GM19397 (cell line): ENCODE measurements at regions not wholly inside any gene's neighbourhood (a gene's known extent, or its start where the extent isn't known, plus 50 kb on each side); places are given as distances from the start of the nearest gene placed in this dataset.

ENCODE experiments used
- ATAC-seq: cut with Tn5 transposase; IDR thresholded peaks from one replicate; pipeline ENCODE4 v1.9.1; 2021; ENCODE audit warnings: mild to moderate bottlenecking, moderate library complexity; ENCODE audit not compliant: unreplicated experiment

- no peak for ATAC-seq
Observed at GRCh38 chr10:78756604-78757343, 312.0 kb upstream of the ZMIZ1 start.

DNA sequence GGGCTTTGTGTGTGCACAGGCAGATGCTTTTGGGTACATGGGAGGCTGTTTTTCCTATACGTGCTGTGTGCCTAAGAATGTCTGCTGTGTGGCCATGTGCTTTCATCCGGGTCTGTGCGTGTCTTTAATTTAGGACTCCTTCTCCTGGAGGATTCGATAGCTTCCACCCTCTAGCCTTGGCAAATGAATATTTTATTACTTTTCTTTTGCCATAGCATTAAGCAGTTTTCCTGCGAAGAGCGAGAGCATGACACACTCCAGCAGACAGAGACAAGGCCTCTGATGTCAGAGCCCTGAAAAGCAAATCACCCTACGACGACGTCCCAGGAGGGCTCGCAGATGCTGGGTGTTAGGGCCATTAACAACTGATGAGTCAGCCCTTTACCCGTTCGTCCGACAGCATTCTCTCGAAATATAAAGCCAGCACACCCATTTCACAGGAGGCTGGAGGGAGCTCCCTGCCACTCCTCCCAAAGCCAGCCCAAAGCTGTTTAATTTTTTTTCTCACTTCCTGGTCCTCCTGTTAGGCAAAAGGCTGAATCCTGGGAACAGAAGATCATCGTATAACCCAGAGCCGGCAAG is 311.3 kb upstream of the ZMIZ1 start:
- no peak for ATAC-seq

- no peak for ATAC-seq
Observed at GRCh38 chr10:78758176-78758575, 310.6 kb upstream of the ZMIZ1 start.

DNA sequence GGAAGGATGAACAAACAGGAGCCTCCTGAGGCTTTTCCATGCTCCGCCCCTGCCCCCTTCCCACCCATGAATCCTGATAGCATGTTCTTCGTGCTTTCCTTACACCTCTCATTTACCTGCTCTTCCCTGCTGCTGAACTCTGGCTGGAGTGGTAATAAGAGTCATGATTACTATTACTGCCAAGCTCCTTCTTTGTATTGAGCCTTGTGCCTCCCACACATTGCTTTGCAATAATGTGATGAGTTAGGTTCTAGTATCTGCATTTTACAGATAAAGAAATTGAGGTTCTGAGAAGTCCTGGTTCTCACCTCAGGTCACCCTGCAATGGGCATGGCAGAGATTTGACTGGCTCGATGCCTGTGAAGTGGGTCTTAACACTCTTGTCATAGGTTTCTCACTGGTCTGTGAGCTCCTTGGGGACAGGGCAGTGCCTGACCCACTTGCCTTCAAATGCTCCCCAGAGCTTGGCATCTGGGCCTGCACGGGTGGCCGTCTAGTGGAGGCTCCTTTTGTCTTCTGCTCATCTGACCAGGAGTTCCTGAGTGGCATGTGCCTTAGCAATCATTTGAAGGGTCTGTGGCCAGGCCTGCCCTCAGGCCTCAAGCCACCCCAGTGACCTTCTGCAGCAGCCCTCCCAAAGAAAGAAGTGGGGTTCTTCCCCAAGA is 309.2 kb upstream of the ZMIZ1 start:
- no peak for ATAC-seq

DNA sequence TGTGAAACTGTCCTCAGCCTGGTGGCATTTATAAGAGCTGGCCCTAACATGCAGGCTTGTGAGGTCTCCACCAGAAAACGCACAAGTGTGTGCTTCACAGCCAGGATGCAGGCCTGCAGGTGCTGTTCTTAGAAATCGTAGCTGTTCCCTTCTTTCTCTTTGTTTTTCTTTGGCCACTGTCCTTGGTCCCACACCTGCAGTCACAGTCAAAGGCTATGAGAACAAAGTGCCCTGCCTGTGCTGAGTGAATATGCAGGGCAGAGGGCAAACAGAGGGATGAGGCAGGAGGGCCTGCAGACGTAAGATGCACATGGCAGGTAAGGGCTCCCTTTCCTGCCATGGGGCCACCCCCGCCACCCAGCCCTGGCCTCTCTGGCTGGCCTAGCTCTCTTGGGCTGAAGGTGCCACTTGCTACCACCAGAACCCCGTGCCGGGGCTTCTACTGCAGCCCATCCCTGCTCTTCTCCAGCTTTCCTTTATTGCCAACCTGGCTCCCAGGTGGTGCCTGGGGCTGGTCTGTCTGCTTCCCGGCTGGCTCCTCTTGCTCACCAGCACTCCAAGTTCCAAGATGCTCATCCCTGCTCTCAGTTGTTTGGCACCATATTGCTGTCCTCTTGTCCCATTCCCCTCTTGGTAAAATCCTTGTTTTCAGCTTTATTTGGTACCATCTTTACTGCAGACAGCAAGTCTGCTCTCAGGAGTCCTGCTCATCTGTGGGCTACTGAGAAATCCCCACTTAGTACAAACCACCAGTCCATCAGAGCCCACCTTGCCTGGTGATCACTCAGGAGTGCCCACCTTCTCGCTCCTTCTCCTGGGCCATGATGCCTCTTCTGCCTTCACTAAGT is 308.1 kb upstream of the ZMIZ1 start:
- no peak for ATAC-seq

DNA sequence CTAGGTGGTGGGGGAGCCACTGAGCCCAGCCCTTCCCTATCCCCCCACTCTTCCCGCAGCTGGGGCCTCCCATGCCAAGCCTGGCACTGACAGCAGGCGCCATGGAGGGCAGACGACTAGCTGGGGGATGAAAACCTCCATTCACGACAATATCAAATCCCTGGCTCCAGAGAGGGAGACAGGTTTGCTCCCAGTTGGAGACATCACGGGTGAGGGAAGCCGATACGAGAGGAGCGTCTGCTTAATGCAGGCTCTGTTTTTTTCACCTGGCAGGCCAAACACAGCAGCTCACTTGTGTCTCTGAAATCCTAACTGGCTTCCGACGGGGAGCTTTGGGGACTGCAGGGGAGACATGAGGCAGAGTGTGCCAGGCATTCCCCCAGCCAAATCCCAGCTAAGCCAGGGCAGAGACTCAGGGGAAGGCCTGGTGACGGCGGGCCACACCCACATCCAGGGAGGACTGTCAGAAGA is 307.4 kb upstream of the ZMIZ1 start:
- no peak for ATAC-seq

DNA sequence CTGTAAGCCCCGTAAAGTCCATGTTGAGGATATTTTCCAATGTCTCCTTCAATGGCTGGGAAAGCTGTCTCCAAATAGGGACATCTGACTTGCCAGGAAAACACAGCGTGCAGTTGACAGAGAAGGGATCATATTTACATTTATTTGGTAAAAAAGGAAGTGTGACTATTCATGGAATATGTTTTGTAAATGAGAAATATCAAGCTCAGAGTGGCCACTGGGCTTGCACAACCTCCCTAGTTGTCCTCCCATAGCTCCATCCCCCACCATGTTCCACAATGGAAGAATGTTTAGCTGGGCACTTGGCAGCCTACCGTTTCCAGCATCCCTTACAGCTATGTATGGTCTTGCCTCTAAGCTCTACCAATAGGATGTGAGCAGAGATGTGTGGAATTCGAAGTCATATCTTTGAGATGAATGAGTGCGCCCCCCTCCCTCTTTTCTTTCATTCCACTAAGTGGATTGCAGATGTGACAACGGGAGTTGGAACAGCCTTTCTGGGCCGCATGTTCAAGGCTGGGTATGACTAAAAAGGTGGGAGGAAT is 306.6 kb upstream of the ZMIZ1 start:
- ATAC-seq, result no peak

GRCh38 chr10:78763234-78763633 is 305.5 kb upstream of the ZMIZ1 start:
- no peak for ATAC-seq

DNA sequence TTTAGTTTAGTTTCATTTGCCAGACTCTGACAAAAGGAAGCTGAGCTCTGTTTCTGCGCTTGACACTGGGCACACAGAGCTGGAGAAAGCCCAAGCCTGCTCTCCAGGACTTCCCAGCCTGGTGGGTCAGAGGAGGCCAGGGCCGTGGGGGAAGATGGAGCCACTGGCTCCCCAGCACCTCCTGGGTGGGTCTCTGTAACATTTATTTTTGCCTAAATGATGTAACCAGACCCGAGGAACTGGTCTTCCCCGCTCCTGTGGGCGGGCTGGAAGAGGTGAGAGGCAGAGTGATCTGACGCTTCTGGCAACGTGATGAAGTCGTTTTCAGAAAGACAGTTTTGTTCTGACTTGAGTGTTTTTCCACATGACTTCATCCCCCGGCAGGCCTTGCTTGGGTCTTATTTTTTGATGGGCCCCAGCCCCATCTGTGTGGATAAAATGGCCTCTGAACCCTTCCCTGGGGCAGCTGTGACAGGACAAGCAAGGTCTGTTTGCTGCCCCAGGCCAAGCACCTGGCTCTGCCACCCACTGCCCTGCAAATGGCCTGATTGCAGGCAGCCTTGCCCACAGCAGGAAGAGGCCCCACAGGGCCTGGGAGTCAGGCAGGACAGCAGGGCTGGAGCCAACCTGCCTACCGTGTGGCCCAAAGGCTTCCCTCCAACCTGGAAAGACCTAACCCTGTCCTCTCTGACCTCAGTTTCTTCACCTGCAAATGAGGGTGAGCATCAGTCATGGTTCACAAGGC is 304.9 kb upstream of the ZMIZ1 start:
- no peak for ATAC-seq

DNA sequence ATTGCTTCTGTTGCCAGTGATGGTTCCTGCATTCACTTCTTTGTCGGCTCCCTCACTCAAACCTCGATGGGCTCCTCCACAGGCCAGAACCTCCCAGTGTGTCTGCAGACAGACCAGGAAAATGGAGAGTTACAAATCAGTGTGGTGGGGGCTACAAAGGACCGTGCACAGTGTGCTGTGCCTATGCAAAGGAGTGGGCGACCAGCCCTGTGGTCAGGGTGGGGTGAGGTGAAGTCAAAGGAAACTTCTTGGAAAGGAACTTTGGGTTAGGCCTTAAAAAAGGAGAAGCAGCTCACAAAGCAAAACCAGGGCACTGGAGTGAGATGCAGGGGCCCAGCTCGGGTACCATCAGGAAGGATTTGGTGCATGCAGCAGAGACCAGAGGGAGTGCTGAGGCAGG is 304.3 kb upstream of the ZMIZ1 start:
- ATAC-seq, result no peak

GRCh38 chr10:78764846-78765430 is 303.8 kb upstream of the ZMIZ1 start:
- no peak for ATAC-seq

- ATAC-seq, result no peak
Observed at GRCh38 chr10:78765726-78766335, 302.9 kb upstream of the ZMIZ1 start.

GRCh38 chr10:78766603-78767002 is 302.2 kb upstream of the ZMIZ1 start:
- ATAC-seq, result no peak

DNA sequence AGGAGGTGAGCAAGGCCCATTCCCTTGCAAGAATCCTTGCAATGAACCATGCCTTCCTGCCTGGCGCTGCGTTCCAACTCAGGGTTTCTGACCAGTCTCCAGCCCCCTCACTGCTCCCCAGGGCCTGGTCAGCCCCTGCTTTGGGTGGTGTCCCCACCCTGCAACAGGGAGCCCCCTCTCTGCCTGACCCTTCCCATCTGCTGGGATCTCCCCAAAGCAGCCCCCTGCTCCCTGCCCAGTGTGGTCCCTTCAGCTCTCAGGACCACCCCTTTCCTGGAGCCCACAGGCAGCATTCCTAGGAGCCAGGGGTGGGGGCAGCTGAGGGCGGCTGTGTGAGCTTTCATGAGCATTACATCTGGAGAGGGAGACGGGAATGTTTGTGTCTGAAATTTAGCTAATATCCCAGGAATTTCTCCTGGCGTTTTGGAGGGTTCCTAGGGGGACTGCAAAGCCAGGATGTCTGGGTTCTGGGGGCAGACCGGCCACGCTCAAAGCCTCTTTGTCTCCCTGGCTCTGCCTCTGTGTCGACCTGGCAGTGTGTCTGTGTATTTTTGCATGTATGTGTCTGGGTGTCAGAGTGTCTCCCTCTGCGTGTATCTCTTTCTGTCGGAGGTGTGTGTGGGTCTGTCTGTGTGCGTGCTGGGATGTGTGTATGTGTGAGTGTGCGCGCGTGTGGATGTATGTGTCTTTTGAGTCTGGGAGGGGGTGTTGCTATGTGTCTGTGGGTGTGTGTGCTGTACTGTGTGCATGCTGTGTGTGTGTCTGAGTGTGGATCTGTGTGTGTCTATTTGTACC is 300.5 kb upstream of the ZMIZ1 start:
- no peak for ATAC-seq

DNA sequence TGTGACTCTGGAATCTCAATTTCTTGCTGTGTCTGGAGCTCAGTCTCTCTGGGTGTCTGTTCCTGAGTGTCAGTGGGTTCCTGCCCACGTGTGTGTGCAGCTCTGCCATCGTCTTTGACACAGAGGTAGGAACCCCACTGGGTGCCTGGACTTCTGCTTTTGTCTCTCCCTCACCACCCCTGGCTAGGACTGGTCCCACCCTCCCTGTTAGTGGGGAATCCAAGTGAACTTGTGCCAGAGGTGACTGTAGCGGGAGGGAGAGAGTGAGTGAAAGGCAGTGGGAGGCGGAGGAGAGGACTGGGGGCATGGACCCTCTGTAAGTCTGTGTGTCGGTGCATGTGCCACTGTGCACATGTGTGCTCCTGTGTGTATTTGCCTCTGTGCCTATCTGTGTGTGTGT is 299.9 kb upstream of the ZMIZ1 start:
- no peak for ATAC-seq

- no peak for ATAC-seq
Observed at GRCh38 chr10:78769526-78769925, 299.2 kb upstream of the ZMIZ1 start.

DNA sequence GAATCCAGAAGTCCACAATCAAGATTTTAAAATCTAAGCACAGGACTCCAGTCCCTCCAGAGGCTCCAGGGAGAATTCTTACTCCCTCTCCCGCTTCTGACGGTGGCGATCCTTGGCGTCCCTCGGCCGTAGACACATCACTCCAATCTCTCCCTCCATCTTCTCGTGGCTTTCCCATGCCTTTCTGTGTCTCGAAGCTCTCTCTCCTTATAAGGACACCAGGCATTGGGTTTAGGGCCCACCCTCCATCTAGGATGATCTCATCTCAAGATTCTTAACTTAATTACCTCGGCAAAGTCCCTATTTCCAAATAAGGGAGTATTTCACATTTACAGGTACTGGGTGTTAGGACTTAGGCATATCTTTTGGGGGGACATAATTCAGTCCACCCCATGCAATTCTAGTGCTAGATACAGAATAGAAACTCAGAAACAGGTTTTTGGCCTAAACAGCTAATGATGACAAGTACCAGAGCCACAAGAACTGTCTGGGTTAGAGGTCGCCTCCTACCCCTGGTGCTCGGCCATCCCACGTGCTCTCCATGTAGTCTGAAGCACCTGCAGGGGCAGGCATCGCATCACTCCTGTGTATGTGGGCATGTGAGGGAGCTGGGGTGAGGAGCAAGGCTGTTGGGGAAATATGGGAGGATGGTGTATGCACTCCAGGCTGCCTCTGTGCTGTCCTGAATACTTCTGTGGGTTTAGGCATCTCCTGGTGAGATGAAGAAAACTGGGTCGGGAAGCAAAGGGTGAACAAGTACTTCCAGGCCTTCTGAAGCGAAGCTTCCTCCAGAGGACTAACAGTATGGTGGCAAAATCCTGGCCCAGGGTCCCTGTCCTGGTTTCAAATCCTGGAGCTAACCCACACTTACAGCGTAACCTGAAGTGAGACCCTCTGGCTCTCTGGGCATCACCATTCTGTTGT is 298.3 kb upstream of the ZMIZ1 start:
- no peak for ATAC-seq

GRCh38 chr10:78771260-78771659 is 297.5 kb upstream of the ZMIZ1 start:
- ATAC-seq, result no peak
